SJSA1 (cell line): ENCODE measurements at regions not wholly inside any gene's neighbourhood (a gene's known extent, or its start where the extent isn't known, plus 50 kb on each side); places are given as distances from the start of the nearest gene placed in this dataset.

ENCODE experiments used
- DNase-seq, 2 experiments: peaks; one replicate each; pipeline ENCODE4 v3.0.0-alpha.2; 2015 to 2020; ENCODE audit warnings: low spot score in 2 of 2, low read depth in 1 of 2
- H3K27ac ChIP-seq: fragments of 250-450 bp; sonication (Bioruptor Pico); 2 replicates; pipeline ENCODE4 v1.5.1; 2020; ENCODE audit warnings: mild to moderate bottlenecking, moderate library complexity
- H3K27me3 ChIP-seq: fragments of 250-450 bp; sonication (Bioruptor Pico); replicated peaks from 2 replicates; pipeline ENCODE4 v1.5.1; 2020; ENCODE audit warnings: mild to moderate bottlenecking, moderate library complexity
- H3K36me3 ChIP-seq: fragments of 250-450 bp; sonication (Bioruptor Pico); 2 replicates; pipeline ENCODE4 v1.5.1; 2020; ENCODE audit warnings: mild to moderate bottlenecking
- H3K4me1 ChIP-seq: fragments of 250-450 bp; sonication (Bioruptor Pico); replicated peaks from 2 replicates; pipeline ENCODE4 v1.6.1; 2021; ENCODE audit warnings: mild to moderate bottlenecking
- H3K4me3 ChIP-seq: fragments of 250-450 bp; sonication (Bioruptor Pico); 2 replicates; pipeline ENCODE4 v1.5.1; 2020; ENCODE audit warnings: mild to moderate bottlenecking
- H3K9me3 ChIP-seq: fragments of 250-450 bp; sonication (Bioruptor Pico); replicated peaks from 2 replicates; pipeline ENCODE4 v1.5.1; 2020; ENCODE audit warnings: mild to moderate bottlenecking

DNA sequence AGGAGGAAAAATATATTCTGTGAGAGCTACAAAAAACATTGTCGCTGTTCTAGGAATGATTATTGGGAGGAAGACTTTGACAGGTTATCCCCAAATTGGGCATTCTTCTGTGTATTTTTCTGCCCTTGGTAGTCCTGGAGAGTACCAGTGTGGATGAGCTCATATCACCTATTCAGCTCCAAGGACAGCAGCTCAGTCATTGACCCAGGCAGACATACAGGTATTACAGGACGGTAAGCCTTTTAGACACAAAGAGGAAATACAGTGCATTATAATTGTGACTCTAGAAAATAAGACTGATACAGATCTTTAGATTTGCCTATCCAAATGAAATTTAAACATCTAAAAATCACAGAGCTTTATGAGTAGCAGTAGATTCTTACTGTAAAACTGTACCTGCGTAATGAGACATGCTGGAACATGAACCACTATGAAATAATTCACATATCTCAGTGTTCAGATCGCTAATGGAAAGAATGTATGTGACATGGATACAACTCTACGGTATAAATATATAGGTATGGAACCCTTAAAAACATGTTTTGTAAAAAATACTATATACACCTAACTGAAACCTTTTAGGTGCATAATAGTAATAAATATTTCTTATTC, 56.0 kb downstream of the PLK2 start:
- Histone ChIP-seq H3K36me3 (no peaks in the 10 kb centered on the region), H3K4me1 (peaks cover 17% of the 10 kb centered on the region), H3K27me3 (no peaks in the 10 kb centered on the region), H3K27ac (no peak overlapping the region), H3K4me3 (no peak overlapping the region), H3K9me3 (no peaks in the 10 kb centered on the region)
- DNase-seq = no peak

GRCh38 chr5:58401701-58402100, 58.2 kb downstream of the PLK2 start:
- H3K4me3 ChIP-seq = no peak overlapping the region
- no peaks in the 10 kb centered on the region for H3K27me3 ChIP-seq
- no peaks in the 10 kb centered on the region for H3K36me3 ChIP-seq
- H3K9me3 ChIP-seq = no peaks in the 10 kb centered on the region
- no peak overlapping the region for H3K27ac ChIP-seq
- no peak for DNase-seq
- peaks cover 2% of the 10 kb centered on the region for H3K4me1 ChIP-seq

GRCh38 chr5:58400737-58401136, 59.1 kb downstream of the PLK2 start:
- H3K9me3 ChIP-seq = no peaks in the 10 kb centered on the region
- H3K36me3 ChIP-seq = no peaks in the 10 kb centered on the region
- H3K4me3 ChIP-seq = no peak overlapping the region
- H3K4me1 ChIP-seq = no peaks in the 10 kb centered on the region
- no peaks in the 10 kb centered on the region for H3K27me3 ChIP-seq
- no peak overlapping the region for H3K27ac ChIP-seq
- DNase-seq = no peak

- Histone ChIP-seq H3K4me3 (no peak overlapping the region), H3K27ac (no peak overlapping the region)
Observed at GRCh38 chr5:58399951-58400350, 59.9 kb downstream of the PLK2 start.

GRCh38 chr5:58394339-58394738, 65.5 kb downstream of the PLK2 start:
- Histone ChIP-seq H3K27ac (no peak overlapping the region), H3K4me3 (no peak overlapping the region), H3K27me3 (no peaks in the 10 kb centered on the region), H3K36me3 (no peaks in the 10 kb centered on the region), H3K9me3 (0 out of 2 replicates have a peak, but pooled peaks cover 2% of the 10 kb centered on the region), H3K4me1 (peaks cover 11% of the 10 kb centered on the region)
- DNase-seq = no peak

More at GRCh38 chr5:58399951-58400350, 59.9 kb downstream of the PLK2 start:
- H3K9me3 ChIP-seq = no peaks in the 10 kb centered on the region
- H3K36me3 ChIP-seq = no peaks in the 10 kb centered on the region
- no peaks in the 10 kb centered on the region for H3K27me3 ChIP-seq
- no peak for DNase-seq
- H3K4me1 ChIP-seq = no peaks in the 10 kb centered on the region

GRCh38 chr5:58393716-58394115, 66.2 kb downstream of the PLK2 start:
- no peak overlapping the region for H3K27ac ChIP-seq
- no peak overlapping the region for H3K4me3 ChIP-seq
- no peaks in the 10 kb centered on the region for H3K27me3 ChIP-seq
- no peaks in the 10 kb centered on the region for H3K36me3 ChIP-seq
- no peak for DNase-seq
- H3K4me1 ChIP-seq = peaks cover 11% of the 10 kb centered on the region
- H3K9me3 ChIP-seq = 0 out of 2 replicates have a peak, but pooled peaks cover 2% of the 10 kb centered on the region

GRCh38 chr5:58392496-58392895, 67.4 kb downstream of the PLK2 start:
- no peak for DNase-seq
- Histone ChIP-seq H3K4me1 (peaks cover 11% of the 10 kb centered on the region), H3K36me3 (no peaks in the 10 kb centered on the region), H3K4me3 (no peak overlapping the region), H3K27me3 (no peaks in the 10 kb centered on the region), H3K27ac (no peak overlapping the region), H3K9me3 (0 out of 2 replicates have a peak, but pooled peaks cover 2% of the 10 kb centered on the region)

GRCh38 chr5:58383448-58383847, 76.4 kb downstream of the PLK2 start:
- no peaks in the 10 kb centered on the region for H3K27me3 ChIP-seq
- no peak overlapping the region for H3K4me3 ChIP-seq
- no peaks in the 10 kb centered on the region for H3K4me1 ChIP-seq
- no peaks in the 10 kb centered on the region for H3K36me3 ChIP-seq
- H3K27ac ChIP-seq = no peak overlapping the region
- no peak for DNase-seq
- H3K9me3 ChIP-seq = no peaks in the 10 kb centered on the region; the same call in none of the 2 replicates

DNA sequence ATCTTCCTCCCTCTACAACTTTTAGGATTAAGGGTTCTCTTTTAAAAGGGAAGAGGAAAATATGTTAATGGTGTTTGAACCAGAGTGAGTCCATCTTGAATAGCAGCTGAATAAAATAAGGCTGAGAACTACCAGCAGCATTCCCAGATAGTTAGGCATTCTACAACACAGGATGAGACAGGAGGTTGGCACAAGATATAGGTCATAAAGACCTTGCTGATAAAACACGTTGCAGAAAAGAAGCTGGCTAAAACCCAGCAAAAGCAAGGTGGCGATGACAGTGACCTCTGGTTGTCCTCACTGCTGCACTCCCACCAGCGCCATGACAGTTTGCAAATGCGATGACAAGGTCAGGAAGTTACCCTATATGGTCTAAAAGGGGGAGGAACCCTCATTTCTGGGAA, 77.8 kb downstream of the PLK2 start:
- H3K36me3 ChIP-seq = no peaks in the 10 kb centered on the region
- no peaks in the 10 kb centered on the region for H3K4me1 ChIP-seq
- no peaks in the 10 kb centered on the region for H3K27me3 ChIP-seq
- H3K4me3 ChIP-seq = no peak overlapping the region
- no peaks in the 10 kb centered on the region; the same call in none of the 2 replicates for H3K9me3 ChIP-seq
- H3K27ac ChIP-seq = no peak overlapping the region
- no peak for DNase-seq

DNA sequence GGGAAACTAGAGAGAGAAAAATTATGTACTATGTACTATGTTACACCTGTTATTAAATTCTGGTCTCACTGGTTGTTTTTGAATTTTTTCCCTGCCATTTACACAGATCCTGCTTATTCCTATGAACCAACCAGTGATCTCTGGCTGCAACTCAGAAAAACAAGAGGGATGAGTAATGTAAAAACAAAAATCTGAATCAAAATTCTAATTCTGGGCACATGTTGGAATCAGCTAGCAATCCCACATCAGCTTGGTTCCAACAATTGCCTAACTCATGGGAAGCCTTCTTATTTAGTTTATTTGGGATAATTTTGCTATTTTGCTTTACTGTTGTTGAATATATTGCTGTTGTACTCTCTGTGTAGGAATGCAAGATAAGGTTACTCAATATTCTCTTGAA, 78.3 kb downstream of the PLK2 start:
- no peak for DNase-seq
- H3K4me3 ChIP-seq = no peak overlapping the region
- H3K4me1 ChIP-seq = no peaks in the 10 kb centered on the region
- no peak overlapping the region for H3K27ac ChIP-seq
- H3K9me3 ChIP-seq = no peaks in the 10 kb centered on the region; the same call in none of the 2 replicates
- H3K36me3 ChIP-seq = no peaks in the 10 kb centered on the region
- H3K27me3 ChIP-seq = no peaks in the 10 kb centered on the region

GRCh38 chr5:58380655-58381054, 79.2 kb downstream of the PLK2 start:
- DNase-seq = no peak
- no peak overlapping the region for H3K27ac ChIP-seq
- H3K27me3 ChIP-seq = no peaks in the 10 kb centered on the region
- H3K4me1 ChIP-seq = no peaks in the 10 kb centered on the region
- H3K36me3 ChIP-seq = no peaks in the 10 kb centered on the region
- no peaks in the 10 kb centered on the region; the same call in none of the 2 replicates for H3K9me3 ChIP-seq
- H3K4me3 ChIP-seq = no peak overlapping the region

- H3K27ac ChIP-seq = no peak overlapping the region
- no peak overlapping the region for H3K4me3 ChIP-seq
- no peaks in the 10 kb centered on the region; the same call in none of the 2 replicates for H3K9me3 ChIP-seq
- DNase-seq = no peak
- no peaks in the 10 kb centered on the region for H3K27me3 ChIP-seq
- no peaks in the 10 kb centered on the region for H3K36me3 ChIP-seq
- H3K4me1 ChIP-seq = no peaks in the 10 kb centered on the region
Observed at GRCh38 chr5:58378613-58379390, 81.1 kb downstream of the PLK2 start.

DNA sequence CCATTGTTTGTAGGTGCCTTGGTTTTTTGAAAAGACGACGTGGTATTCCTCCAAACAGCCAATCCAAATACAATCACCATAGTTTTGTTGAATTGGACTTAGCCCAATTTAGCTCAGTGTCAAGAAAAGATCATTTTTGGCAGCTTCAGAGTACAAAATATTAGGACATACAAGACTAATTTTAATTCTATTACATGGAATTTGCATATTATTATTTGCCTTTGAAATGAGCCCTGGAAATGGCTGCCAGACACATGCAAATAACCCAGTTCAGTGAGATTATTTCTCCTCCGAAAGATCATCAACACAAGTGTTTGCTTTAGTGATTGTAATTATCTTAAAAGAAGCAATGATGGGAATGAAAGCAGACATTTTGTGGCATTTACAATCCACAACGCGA, 89.3 kb downstream of the PLK2 start:
- Histone ChIP-seq H3K36me3 (no peaks in the 10 kb centered on the region), H3K4me3 (no peak overlapping the region), H3K4me1 (no peaks in the 10 kb centered on the region), H3K9me3 (no peaks in the 10 kb centered on the region), H3K27ac (no peak overlapping the region), H3K27me3 (no peaks in the 10 kb centered on the region)
- DNase-seq = no peak

DNA sequence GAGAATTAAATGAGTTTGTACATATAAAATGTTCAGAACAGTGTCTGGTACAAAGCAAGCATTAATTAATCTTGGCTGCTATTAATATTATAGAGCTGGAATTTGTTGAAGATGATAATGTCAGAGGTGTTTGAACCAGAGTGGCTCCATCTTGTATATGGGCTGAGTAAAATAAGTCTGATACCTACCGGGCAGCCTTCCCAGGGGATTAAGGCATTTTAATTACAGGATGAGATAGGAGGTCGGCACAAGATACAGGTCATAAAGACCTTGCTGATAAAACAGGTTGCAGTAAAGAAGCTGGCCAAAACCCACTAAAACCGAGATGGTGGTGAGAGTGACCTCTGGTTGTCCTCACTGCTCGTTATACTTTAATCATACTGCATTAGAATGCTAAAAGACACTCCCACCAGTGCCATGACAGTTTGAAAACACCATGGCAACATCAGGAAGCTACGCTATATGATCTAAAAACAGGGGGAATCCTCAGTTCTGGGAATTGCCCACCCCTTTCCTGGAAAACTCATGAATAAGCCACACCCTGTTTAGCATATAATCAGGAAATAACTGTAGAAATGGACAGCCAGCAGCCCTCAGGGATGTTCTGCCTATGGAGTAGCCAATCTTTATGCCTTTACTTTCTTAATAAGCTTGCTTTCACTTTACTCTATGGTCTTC, 90.2 kb downstream of the PLK2 start:
- Histone ChIP-seq H3K27ac (no peak overlapping the region), H3K4me1 (no peaks in the 10 kb centered on the region), H3K9me3 (no peaks in the 10 kb centered on the region), H3K4me3 (no peak overlapping the region), H3K27me3 (no peaks in the 10 kb centered on the region), H3K36me3 (no peaks in the 10 kb centered on the region)
- DNase-seq = no peak
